Mesodermal cell (in vitro differentiated cells): ENCODE measurements at regions not wholly inside any gene's neighbourhood (a gene's known extent, or its start where the extent isn't known, plus 50 kb on each side); places are given as distances from the start of the nearest gene placed in this dataset.

Source experiments
- H3K27ac ChIP-seq: 2 replicates; pipeline ENCODE4 v1.7.0; 2013; ENCODE audit warnings: mild to moderate bottlenecking, low read depth, low read length, moderate library complexity; ENCODE audit not compliant: severe bottlenecking
- H3K36me3 ChIP-seq: 2 replicates; pipeline ENCODE4 v1.7.1; 2013; ENCODE audit warnings: mild to moderate bottlenecking, low read length, moderate library complexity; ENCODE audit not compliant: control insufficient read depth, insufficient read depth
- H3K4me1 ChIP-seq: one replicate; pipeline ENCODE4 v1.7.1; 2013; ENCODE audit warnings: mild to moderate bottlenecking, low read length; ENCODE audit not compliant: insufficient read depth, control insufficient read depth, poor library complexity, severe bottlenecking
- H3K4me3 ChIP-seq: 2 replicates; pipeline ENCODE4 v1.7.0; 2013; ENCODE audit warnings: low read length, control low read depth, mild to moderate bottlenecking; ENCODE audit not compliant: insufficient read depth, poor library complexity, severe bottlenecking; ENCODE audit errors: extremely low read depth
- H3K9me3 ChIP-seq: 2 replicates; pipeline ENCODE4 v1.7.1; 2013; ENCODE audit warnings: mild to moderate bottlenecking, low read length, moderate library complexity; ENCODE audit not compliant: control insufficient read depth
- WGBS, 2 experiments: methylation state at CpG; one replicate each; pipeline ENCODE4 v1.1.5; 2013; ENCODE audit warnings: missing lambda C conversion rate in 2 of 2; ENCODE audit not compliant: insufficient coverage in 2 of 2; 5-methylcytosine and 5-hydroxymethylcytosine counted together

DNA sequence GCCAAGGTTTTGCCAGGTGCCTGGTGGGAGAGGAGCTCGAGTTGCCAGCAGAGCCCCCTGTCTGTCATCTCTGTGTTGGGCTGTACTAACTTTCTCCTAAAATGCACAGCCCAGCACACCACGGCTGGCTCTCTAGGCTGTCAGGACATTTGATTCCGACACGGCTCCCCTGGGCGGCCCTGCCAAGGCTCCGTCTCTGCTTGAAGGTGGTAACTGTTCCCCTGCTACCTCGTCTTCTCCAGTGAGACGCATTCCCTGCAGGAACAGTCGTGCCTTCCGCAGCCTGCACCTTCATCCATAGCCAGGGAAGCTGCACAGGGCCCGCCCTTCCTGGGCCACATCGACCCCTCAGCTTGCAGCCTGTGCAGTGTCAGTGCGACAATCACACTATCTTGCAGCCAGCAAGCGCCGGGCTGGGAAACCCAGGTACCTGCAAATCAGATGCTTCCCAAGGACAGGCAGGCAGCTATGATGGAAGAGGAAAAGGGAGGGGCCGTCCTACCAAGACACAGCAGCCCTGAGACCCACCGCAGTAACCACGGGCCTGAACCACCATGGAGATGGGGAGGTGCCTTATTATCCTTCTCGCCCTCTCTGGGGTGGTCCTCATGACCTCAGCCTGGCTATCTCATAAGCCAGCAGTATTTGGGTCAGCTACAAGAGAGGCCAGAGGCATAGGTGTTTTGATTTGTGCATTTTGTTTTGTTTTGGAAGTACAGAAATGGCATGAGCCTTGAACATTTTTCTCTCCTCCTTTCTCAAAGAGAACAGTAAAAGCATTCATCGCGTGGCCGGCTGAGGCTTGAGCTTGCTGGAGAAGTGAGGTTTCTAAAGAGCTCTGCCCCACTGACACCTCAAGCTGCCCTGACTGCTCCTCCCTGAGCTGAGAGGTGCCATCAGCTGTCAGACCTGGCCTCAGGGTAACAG is 361.7 kb upstream of the TNRC6C start:
- WGBS, 2 experiments, result 87 to 90% methylated on average over 18 to 20 of the region's 22 CpGs
- H3K4me3 ChIP-seq, result no peak overlapping the region
- H3K36me3 ChIP-seq, result no peaks in the 10 kb centered on the region
- peaks cover 6% of the 10 kb centered on the region for H3K4me1 ChIP-seq
- no peak overlapping the region for H3K27ac ChIP-seq
- H3K9me3 ChIP-seq, result no peaks in the 10 kb centered on the region

DNA sequence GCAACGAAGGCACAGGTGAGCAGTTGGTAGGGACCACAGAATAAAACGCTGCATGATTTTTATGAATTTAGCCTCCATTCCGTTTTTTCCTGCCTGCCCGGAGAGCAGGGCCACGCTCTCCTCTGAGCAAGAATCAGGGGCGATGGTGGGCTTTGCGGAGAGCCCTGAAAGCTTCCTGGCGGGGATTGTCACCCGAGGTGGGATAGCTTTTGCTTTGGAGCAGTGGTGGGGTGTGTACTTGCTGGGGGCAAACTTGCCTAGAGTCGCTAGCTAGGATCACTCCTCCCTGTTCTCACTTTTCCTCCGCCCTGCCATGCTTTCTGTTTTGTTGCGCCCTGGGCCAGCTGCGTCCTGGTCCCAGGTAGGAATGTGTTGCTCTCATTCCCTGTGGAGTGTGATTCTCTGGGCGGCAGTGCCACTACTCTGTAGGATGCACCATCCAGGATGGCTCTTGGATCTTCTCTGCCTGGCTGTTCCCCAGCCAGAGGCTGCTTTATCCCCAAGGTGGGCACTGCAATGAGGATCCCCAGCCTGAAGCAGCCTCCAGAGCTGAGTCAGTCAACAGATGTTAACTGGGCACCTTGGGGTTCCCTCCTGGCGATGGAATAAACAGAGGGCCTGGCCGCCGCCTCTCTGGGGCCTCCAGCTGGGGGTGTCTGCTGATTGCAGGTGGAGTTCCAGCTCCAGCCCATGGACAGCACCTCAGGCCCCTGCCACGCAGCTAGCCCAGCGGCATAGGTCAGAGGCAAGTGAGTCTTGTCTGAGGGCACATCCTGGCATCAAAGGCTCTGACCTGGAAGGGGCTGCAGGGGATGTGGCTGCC is 360.9 kb upstream of the TNRC6C start:
- H3K36me3 ChIP-seq, result no peaks in the 10 kb centered on the region
- WGBS, 2 experiments, result 90 to 93% methylated on average over 13 to 16 of the region's 19 CpGs
- H3K4me3 ChIP-seq, result no peak overlapping the region
- no peaks in the 10 kb centered on the region for H3K9me3 ChIP-seq
- H3K4me1 ChIP-seq, result peaks cover 15% of the 10 kb centered on the region
- H3K27ac ChIP-seq, result no peak overlapping the region

DNA sequence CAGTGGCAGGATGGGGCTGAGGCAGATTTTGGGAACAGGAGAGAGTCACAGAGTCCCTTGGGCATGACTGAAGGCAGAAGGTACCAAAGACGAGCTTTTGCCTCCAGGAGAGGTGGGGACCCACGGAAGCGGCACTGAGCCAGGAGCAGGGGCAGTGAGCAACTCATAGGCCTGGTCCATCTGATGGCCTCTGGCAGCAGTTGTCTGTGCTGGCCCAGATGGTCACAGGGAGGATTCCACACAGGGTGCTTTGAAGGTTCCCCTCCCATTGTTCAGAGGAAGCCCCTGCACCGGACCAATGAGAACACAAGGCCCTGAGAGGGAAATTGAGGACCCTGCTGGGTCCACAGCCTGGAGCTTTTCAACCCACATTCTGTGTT is 360.3 kb upstream of the TNRC6C start:
- H3K9me3 ChIP-seq, result no peaks in the 10 kb centered on the region
- no peak overlapping the region for H3K27ac ChIP-seq
- H3K4me1 ChIP-seq, result peaks cover 18% of the 10 kb centered on the region
- H3K36me3 ChIP-seq, result no peaks in the 10 kb centered on the region
- H3K4me3 ChIP-seq, result no peak overlapping the region
- 88% methylated on average over 3 to 4 of the region's 4 CpGs for WGBS, 2 experiments

DNA sequence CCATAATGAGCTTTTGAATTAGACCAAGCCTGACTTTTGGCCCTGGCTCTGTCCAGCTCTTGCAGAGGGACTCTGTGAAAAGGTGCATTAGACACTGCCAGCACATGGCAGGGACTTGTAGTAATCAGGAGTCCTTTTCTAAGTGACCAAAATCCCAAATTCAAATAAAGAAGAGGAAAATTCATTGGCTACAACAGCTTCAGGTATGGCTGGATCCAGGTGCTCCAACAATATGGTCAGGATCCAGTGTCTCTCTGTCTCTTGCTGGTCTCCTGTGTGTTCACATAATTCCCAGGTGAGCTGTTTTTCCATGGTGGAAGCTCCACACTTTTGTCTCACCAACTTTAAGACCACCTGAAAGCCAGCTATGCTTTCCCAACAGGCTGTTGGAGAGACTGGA is 358.8 kb upstream of the TNRC6C start:
- Histone ChIP-seq H3K4me1 (peaks cover 18% of the 10 kb centered on the region), H3K27ac (no peak overlapping the region), H3K9me3 (no peaks in the 10 kb centered on the region), H3K36me3 (no peaks in the 10 kb centered on the region), H3K4me3 (no peak overlapping the region)

DNA sequence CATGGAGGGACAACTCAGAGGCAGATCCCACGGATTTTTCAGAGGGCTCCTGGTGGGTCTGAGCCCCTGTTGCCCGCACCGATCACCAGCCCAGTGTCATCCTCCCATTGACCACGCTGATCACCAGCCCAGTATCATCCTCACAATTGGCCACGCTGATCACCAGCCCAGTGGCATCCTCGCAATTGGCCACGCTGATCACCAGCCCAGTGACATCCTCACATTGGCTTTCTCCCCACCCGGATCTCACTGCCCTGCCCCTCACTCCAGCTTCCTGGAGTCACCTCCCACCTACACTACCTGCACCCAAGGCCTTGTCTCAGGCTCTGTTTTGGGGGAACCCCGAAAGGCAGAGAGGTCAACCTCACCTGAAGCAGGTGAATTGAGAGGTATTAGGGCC is 358.2 kb upstream of the TNRC6C start:
- H3K4me1 ChIP-seq, result peaks cover 18% of the 10 kb centered on the region
- no peaks in the 10 kb centered on the region for H3K36me3 ChIP-seq
- no peaks in the 10 kb centered on the region for H3K9me3 ChIP-seq
- WGBS, 2 experiments, result 77 to 87% methylated on average over 7 to 8 of the region's 9 CpGs
- no peak overlapping the region for H3K27ac ChIP-seq
- H3K4me3 ChIP-seq, result no peak overlapping the region

GRCh38 chr17:77601054-77601979 is 357.2 kb upstream of the TNRC6C start:
- Histone ChIP-seq H3K4me1 (peaks cover 18% of the 10 kb centered on the region), H3K9me3 (no peaks in the 10 kb centered on the region), H3K27ac (no peak overlapping the region), H3K36me3 (no peaks in the 10 kb centered on the region), H3K4me3 (no peak overlapping the region)
- 96% methylated on average over 12 to 13 of the region's 18 CpGs for WGBS, 2 experiments

DNA sequence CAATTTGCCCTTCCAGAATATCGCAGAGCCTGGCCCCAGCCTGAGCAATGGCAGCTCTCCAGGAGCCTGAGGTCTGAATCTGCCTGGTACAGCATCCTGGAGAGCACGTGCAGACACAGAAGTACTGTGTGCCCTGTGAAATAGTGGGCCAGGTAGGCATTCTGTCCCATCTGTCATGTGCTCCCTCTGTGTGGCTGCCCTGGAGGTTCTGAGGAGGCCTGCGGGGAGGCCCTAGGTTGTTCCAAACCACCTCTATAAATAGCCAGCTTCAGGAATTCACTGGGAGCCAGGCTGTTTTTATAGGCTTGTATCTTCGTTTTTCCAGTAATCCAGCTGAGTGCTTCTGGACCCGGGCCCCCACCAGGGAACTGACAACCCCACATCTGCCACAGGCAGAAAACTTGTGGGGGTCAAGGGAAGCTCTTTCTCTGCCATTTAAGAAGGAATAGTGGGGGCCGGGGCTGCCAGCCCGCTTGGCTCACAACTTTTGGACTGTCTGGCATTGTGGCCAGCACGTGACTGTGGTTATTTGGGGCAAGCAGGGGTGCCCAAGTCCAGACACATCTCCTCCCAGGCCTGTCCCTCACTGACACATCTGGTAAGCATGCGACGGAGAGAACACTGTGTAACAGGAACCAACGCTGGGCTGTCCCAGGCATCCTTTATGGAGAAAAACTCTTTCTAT is 356.3 kb upstream of the TNRC6C start:
- WGBS, 2 experiments, result 88 to 90% methylated on average over 6 to 8 of the region's 11 CpGs
- Histone ChIP-seq H3K36me3 (no peaks in the 10 kb centered on the region), H3K9me3 (no peaks in the 10 kb centered on the region), H3K27ac (no peak overlapping the region), H3K4me1 (peaks cover 18% of the 10 kb centered on the region), H3K4me3 (no peak overlapping the region)

DNA sequence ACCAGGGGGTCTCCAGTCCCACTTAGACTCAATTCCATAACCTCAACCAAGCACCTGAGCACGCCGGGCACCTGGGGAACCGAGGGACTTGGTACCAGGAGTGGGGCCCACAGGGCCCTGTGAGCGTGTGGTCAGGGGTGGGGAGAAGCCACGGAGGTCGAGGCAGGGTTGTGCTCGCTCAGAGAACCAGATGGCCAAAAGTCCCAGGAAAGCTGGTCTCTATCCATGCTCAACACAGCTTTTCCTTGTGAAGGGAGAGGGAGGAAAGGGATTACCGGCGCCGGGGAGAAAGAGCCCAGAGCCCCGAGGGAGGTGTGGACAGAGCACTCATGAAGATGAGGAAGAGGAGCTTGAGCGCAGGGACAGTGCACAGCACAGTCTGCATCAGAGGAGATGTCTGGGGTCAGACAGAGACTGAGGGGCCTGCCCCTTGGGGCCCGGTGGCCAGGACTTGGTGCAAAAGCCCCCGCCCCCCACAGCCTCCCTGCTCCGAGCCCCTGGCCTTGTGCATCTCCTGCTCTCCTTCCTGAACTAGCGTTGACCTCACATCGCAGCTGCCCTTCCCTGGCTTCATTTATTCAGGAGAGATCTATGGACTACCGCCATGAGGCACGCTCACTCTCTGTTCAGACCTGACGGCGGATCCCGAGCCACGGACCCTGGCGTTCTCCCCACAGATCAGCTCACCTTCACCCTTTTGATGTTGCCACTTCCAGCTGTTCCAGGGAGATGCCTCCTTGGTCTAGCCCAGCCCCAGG is 355.4 kb upstream of the TNRC6C start:
- H3K36me3 ChIP-seq, result no peaks in the 10 kb centered on the region
- no peak overlapping the region for H3K27ac ChIP-seq
- H3K4me3 ChIP-seq, result no peak overlapping the region
- H3K4me1 ChIP-seq, result peaks cover 18% of the 10 kb centered on the region
- no peaks in the 10 kb centered on the region for H3K9me3 ChIP-seq
- 90 to 92% methylated on average over 20 to 23 of the region's 24 CpGs for WGBS, 2 experiments

- H3K4me3 ChIP-seq, result no peak overlapping the region
- WGBS, 2 experiments, result 92 to 95% methylated on average over 12 to 15 of the region's 15 CpGs
- H3K4me1 ChIP-seq, result peaks cover 18% of the 10 kb centered on the region
- no peaks in the 10 kb centered on the region for H3K9me3 ChIP-seq
- H3K36me3 ChIP-seq, result no peaks in the 10 kb centered on the region
- no peak overlapping the region for H3K27ac ChIP-seq
Measured at GRCh38 chr17:77604301-77604972, 354.1 kb upstream of the TNRC6C start.
